ENCODE measurements at regions not wholly inside any gene's neighbourhood (a gene's known extent, or its start where the extent isn't known, plus 50 kb on each side); places are given as distances from the start of the nearest gene placed in this dataset.

DNA sequence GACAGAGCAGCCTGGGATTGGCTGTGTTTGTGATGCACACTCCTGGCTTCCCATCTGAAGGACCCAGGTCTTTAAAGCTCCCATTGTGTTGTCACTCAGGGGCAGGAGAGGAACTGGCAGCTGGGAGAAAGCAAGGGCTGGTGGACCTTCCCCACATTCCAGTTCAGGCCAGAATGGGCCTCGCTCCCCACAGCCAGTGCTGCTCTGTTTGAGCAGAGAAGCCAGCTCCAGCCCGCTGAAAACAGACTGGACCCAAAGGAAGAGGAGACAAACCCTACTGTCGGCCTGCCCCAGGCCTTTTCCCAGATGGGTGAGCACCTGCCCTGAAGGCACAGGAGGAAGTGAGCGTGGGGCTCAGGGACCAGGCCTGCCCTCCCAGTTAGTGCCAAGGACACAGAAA, 499.4 kb downstream of the NPHP4 start:
- no peak for ATAC-seq

DNA sequence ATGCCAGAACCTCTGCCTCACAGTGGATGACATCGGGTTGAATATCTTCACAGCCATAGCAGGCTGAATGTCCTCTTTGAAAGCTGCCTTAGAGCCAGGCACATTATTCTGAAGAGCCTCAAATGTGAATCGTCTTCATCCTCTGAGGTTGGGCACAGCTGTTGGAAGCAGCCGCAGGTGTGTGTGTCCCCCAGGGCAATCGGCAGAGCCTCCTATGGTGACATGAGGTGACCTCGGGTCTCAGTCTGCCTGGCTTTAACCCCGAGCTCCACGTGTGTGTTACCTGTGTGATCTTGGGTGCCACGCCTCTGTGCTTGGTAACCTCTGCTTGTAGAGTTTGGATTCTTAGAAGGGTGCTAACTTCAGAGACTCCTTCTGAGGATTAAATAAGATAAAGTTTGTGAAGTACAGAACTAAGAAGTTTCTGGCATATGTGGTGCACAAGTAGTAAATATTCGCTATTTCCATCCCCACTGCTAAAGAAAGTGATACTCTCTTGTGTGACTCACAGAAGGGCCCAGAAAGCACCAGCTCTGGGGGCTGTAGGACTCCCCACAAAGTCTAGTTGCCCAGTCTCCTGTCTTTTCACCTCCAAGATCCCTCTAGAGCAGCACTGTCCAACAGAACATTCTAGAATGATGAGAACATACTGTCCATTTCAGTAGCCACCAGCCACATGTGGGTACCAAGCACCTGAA, 500.9 kb downstream of the NPHP4 start:
- ATAC-seq = no peak

DNA sequence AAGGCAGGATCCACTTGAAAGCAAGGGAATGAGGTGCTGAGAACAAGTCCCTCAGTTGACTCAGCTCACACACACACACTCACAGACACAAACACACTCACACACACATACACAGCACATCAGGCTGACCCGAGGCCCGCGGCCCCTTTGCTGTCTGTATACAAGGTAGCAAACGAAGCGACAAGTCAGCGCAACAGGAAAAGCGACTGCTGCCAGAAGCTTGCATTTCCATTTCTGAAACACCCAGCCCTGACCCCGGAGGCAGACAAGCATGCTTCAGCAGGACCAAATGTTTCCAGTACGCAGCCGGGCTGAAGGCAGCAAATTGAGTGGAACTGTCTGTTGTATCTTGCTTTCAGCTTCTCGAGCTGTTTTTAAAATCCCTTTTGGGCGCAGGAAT, 501.6 kb downstream of the NPHP4 start:
- ATAC-seq = peak; percentile 51

DNA sequence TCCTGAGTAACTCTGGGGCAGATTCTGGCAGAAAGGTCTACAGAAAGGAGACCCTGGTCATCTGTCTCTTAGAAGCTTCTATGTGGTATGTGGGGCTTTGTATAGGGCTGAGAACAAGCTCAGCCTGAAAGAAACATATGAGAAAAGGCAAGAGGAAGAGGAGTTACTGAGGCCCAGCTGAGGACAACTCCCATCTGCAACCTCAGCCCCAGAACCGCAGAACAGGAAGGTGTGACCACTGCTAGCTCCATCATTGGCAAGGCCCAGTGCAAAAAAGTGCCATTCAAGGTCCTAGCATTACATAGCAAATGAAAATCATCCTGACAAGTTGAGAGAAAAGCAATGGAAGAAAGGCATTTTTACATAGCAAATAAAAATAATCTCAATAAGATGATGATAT, 503.8 kb downstream of the NPHP4 start:
- ATAC-seq = no peak

DNA sequence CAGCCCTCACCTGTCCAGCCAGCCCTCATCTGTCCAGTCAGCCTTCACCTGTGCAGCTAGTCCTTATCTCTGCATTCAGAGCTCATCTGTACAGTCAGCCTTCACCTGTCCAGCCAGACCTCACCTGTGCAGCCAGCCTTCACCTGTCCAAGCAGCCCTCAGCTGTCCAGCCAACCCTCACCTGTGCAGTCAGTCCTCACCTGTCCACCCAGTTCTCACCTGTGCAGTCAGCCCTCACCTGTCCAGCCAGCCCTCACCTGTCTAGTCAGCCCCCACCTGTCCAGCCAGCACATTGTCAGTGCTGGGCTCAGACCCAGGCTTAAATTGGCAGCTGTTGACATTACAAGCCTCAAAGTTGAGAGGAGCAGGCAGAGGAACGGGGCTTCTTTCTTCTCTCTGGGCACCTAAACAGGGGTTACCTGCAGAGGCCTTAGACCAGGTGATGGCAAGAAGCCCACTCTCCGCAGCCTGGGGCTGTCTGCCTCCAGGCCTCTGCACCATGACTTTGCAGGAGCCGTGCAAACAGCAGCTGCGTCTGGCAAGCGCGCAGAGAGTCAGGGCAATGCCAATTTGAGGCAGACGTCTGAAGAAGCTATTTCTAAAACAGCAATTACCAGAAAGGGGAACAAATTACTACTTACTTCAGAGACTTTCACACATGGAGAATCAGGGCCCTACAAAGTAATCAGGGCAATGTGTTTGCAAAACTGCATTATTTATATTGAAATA, 506.1 kb downstream of the NPHP4 start:
- ATAC-seq = no peak

- no peak for ATAC-seq
Observed at GRCh38 chr1:5485436-5485835, 506.8 kb downstream of the NPHP4 start.

DNA sequence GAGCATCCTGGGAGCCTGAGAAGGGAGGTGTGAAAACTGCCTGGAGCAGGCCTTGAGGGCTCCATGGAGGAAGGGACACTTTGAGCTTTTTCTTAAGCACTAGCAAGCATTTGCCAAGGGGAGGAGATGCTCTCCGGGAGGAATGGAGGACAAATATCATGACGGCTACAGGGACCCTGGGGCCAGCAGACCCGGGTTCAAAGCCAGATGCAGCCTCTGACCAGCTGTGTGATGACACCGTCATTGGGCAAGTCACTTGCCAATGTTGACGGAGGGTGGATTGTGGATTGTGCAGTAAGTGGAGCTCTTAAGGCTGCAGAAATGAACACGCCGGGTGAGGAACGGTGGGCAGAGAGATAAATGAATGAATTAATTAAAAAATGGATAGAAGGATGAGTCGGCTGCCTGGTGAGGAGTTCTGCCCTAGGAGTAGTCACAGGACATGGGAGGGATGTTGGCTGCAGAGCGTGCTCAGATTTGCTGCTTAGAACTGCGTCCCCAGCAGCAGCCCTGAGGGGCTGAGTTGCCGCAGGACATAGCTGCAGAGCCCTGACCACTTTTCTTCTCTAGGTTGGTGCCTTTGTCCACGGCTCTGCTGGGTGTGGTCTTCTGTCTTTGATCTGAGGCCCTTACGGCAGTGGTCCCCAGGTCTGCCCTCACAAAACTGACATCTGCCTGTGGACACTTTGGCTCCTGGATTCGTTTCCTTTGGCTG, 507.6 kb downstream of the NPHP4 start:
- ATAC-seq = no peak

GRCh38 chr1:5481889-5482288, 510.3 kb downstream of the NPHP4 start:
- no peak for ATAC-seq

DNA sequence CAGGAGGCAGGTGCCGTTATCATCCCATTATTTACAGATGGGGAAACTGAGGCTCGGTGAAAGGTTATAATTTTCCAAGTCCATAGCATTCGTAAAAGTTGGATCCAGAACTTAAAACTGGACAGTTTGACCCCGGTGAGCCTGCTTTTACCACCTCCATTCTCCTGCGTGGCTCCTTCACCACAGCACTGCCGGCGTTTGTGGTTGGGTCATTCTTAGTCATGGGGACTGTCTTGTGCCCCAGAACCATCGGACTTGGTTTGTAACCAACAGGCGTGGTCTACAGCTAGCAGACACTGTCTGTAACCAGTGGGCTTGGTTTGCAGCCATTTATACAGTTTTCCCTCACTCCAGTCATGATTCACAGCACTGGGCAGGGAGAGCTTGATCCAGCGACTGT, 511.3 kb downstream of the NPHP4 start:
- ATAC-seq = no peak

DNA sequence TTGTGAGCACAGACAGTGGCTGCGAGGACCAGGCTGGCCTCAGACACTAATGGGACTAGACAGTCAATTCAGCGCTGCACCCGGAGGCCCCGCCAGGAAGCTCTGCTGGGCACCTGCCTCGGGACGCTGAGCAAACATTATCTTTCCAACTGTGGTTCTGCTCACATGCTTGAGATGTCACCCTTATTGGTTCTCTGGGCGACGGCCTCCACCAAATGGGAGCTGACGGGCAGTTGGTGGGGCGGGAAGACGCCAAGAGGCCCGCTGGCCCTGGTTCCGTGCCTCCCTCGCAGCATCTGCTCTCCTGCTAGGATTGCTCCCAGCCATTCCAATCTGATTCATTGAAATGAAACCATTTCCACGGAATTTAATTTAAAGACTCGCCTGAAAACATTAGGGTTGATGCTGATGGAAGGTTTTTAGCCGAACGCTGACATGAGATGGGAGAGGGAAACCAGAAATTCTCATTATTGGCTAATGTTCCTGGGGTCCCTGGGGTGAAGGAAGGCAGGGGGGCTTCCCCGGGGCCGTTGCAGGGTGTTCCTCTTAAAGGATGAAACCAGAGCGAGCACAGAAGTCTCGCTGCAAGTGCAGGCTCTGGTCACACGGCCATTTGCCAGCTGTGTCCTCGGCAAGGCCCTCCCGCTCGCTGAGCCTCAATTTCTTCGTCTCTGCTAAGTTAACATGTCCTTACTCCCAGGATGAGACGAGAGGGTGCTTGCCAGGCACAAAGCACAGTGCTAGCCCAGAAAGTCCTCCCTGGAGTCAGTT, 512.2 kb downstream of the NPHP4 start:
- ATAC-seq = no peak

- ATAC-seq = no peak
Observed at GRCh38 chr1:5478961-5479360, 513.3 kb downstream of the NPHP4 start.

DNA sequence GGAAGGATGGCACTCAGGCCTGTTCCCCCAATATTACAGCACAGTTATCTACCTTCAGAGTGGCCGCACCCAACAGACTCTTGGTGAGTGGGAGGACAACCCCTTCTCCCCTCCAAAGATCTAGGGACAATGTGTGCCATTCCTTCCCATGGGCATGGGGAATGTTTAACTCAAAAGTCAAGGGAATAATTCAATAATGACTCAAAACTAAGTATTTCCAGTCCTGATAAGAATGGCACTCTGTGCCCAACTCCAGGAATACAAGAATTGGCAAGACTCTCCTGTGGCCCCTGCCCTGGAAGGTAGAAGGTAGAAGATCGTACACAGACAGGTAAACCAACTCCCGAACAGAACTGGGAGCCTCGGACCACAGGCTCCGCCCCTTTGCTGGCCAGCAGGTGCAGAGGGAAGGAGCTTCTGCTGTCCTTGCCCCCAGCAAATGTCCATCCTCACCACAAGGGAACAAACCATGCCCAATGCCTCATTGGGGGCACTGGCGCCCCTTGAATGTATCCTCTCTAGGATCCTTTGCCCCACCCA, 514.0 kb downstream of the NPHP4 start:
- no peak for ATAC-seq

- ATAC-seq = no peak
Observed at GRCh38 chr1:5477716-5478115, 514.5 kb downstream of the NPHP4 start.

DNA sequence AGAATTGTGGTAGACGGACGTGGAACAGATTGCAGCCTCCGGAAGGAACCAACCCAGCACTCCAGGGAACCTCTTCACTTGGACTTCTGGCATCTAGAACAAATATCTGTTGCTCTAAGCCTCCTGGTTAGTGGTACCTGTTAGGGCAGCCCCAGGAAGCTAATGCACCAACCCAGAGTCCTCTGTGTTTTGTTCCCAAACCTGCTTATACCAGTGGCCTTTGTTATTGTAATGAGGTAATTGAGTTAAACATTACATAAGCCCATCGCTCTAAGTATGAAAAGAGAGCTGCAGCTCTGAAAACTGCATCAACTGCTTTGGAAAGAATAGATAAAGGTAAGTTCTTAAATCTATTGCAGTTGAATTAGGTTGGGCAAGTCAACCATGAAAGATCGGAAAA, 516.7 kb downstream of the NPHP4 start:
- no peak for ATAC-seq

GRCh38 chr1:5473268-5473667, 519.0 kb downstream of the NPHP4 start:
- no peak for ATAC-seq

DNA sequence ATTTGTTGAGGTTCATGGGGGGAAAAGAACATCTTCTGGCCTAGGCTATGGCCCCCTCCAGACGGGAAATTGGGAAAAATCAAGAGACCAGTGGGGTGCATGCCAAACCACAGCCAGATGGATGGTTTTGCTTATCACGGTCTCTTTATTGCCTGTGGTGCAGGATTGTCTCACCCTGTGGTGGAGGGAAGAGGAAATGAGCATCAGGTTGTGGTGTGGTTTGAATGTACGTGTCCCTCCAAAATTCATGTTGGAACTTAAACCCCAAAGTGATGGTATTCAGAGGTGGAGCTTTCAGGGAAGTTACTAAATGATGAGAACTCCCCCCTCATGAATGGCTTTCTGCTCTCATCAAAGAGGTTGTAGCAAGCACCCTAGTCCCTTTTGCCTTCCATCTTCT, 525.7 kb downstream of the NPHP4 start:
- ATAC-seq = no peak

GRCh38 chr1:5465281-5465711, 526.9 kb downstream of the NPHP4 start:
- ATAC-seq = no peak

- ATAC-seq = no peak
Observed at GRCh38 chr1:5464366-5464765, 527.9 kb downstream of the NPHP4 start.

DNA sequence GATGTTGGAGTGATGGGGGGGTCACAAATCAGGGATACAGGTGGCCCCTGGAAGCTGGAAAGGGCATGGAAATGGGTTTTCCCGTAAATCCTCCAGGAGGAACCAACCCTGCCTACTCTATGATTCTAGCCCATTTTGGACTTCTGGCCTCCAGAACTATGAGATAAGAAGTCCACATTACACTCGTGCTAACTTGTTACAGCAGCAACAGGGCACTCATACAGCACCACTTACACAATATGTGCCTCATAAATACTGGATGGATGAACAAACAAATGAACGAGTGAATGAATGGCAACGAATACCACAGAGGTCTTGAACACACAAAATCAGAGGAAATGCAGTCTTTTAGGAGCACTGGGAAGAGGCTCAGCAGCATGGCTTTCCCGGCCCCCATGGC, 531.3 kb downstream of the NPHP4 start:
- no peak for ATAC-seq

- ATAC-seq = no peak
Observed at GRCh38 chr1:5459839-5460610, 532.2 kb downstream of the NPHP4 start.

- ATAC-seq = no peak
Observed at GRCh38 chr1:5458248-5458647, 534.0 kb downstream of the NPHP4 start.

All from esophagus mucosa (tissue), 1 donor.